ENCODE measurements at regions not wholly inside any gene's neighbourhood (a gene's known extent, or its start where the extent isn't known, plus 50 kb on each side); places are given as distances from the start of the nearest gene placed in this dataset.

- Histone ChIP-seq H3K4me3 (no peak overlapping the region), H3K4me1 (peaks cover 0 to 5% (median 0%) of the 10 kb centered on the region in 9 donors), H3K27ac (no peak overlapping the region), H3K36me3 (no peaks in the 10 kb centered on the region), H3K9me3 (peaks cover 0 to 9% (median 0%) of the 10 kb centered on the region in 11 donors), H3K27me3 (no peaks in the 10 kb centered on the region)
- TF ChIP-seq CTCF (IDR thresholded peaks at IDR 0.05), result no peak
- intact Hi-C loops (cut with DNase I), result no loop called here
- ATAC-seq (no peak), DNase-seq (no peak)
- WGBS, 2 donors, result 92 to 97% methylated on average over 3 of the region's 3 CpGs
These were observed 57.3 kb upstream of the POMP start for GRCh38 chr13:28601581-28601980.

GRCh38 chr13:28597641-28598040, 61.3 kb upstream of the POMP start:
- ATAC-seq, result peak in 4 of 8 donors; percentile 29 to 65 (median 59)
- Histone ChIP-seq H3K36me3 (no peaks in the 10 kb centered on the region), H3K4me3 (no peak overlapping the region), H3K9me3 (peaks cover 0 to 9% (median 0%) of the 10 kb centered on the region in 11 donors), H3K4me1 (no peaks in the 10 kb centered on the region), H3K27me3 (no peaks in the 10 kb centered on the region), H3K27ac (no peak overlapping the region)
- intact Hi-C loops (cut with DNase I), result loop anchor here in 2 of 10 donors (5.0 kb wide), 2 partner anchors 45 to 1575 kb away; no protein-coding TSS in a partner anchor
- no peak for DNase-seq
- 57 to 61% methylated on average over 3 of the region's 3 CpGs for WGBS, 2 donors
- TF ChIP-seq CTCF (IDR thresholded peaks at IDR 0.05), result no peak

GRCh38 chr13:28590461-28590860, 68.5 kb upstream of the POMP start:
- intact Hi-C loops (cut with DNase I), result no loop called here
- ATAC-seq, result no peak
- no peaks in the 10 kb centered on the region for H3K36me3 ChIP-seq
- no peak for TF ChIP-seq CTCF (IDR thresholded peaks at IDR 0.05)
- 96% methylated on average over 12 of the region's 12 CpGs for WGBS, 2 donors
- peaks cover 0 to 12% (median 0%) of the 10 kb centered on the region in 9 donors for H3K4me1 ChIP-seq
- peaks cover 0 to 8% (median 0%) of the 10 kb centered on the region in 7 donors for H3K27me3 ChIP-seq
- H3K9me3 ChIP-seq, result no peaks in the 10 kb centered on the region
- no peak overlapping the region for H3K4me3 ChIP-seq
- no peak overlapping the region for H3K27ac ChIP-seq
- no peak for DNase-seq

- Histone ChIP-seq H3K4me1 (peaks cover 0 to 18% (median 0%) of the 10 kb centered on the region in 9 donors), H3K9me3 (no peaks in the 10 kb centered on the region), H3K36me3 (no peaks in the 10 kb centered on the region), H3K4me3 (no peak overlapping the region), H3K27ac (no peak overlapping the region), H3K27me3 (peaks cover 0 to 13% (median 3%) of the 10 kb centered on the region in 7 donors)
- no peak for DNase-seq
- no peak for TF ChIP-seq CTCF (IDR thresholded peaks at IDR 0.05)
- intact Hi-C loops (cut with DNase I), result no loop called here
- WGBS, 2 donors, result 68 to 76% methylated on average over 5 of the region's 5 CpGs
- no peak for ATAC-seq
These were observed 70.6 kb upstream of the POMP start for GRCh38 chr13:28588296-28588695.
